HG02973 (cell line): ENCODE measurements at regions not wholly inside any gene's neighbourhood (a gene's known extent, or its start where the extent isn't known, plus 50 kb on each side); places are given as distances from the start of the nearest gene placed in this dataset.

ENCODE experiments used
- ATAC-seq: cut with Tn5 transposase; IDR thresholded peaks from one replicate; pipeline ENCODE4 v1.9.1; 2021; ENCODE audit warnings: moderate library complexity; ENCODE audit not compliant: unreplicated experiment

- no peak for ATAC-seq
Observed at GRCh38 chr2:12194968-12195367, 448.5 kb downstream of the LPIN1 start.

GRCh38 chr2:12196495-12196894, 450.1 kb downstream of the LPIN1 start:
- no peak for ATAC-seq

GRCh38 chr2:12197133-12197532, 450.7 kb downstream of the LPIN1 start:
- ATAC-seq: no peak

- ATAC-seq: no peak
Observed at GRCh38 chr2:12199491-12200211, 453.2 kb downstream of the LPIN1 start.

- no peak for ATAC-seq
Observed at GRCh38 chr2:12201369-12201768, 454.9 kb downstream of the LPIN1 start.

GRCh38 chr2:12202313-12203075, 456.1 kb downstream of the LPIN1 start:
- no peak for ATAC-seq

- no peak for ATAC-seq
Observed at GRCh38 chr2:12203528-12203927, 457.1 kb downstream of the LPIN1 start.

GRCh38 chr2:12205086-12205485, 458.7 kb downstream of the LPIN1 start:
- ATAC-seq: no peak

- ATAC-seq: no peak
Observed at GRCh38 chr2:12207491-12207890, 461.1 kb downstream of the LPIN1 start.

GRCh38 chr2:12210016-12210933, 463.8 kb downstream of the LPIN1 start:
- no peak for ATAC-seq

GRCh38 chr2:12211326-12212175, 465.1 kb downstream of the LPIN1 start:
- ATAC-seq: no peak

GRCh38 chr2:12212841-12213597, 466.6 kb downstream of the LPIN1 start:
- no peak for ATAC-seq

GRCh38 chr2:12217175-12217574, 470.7 kb downstream of the LPIN1 start:
- ATAC-seq: no peak

GRCh38 chr2:12219761-12220160, 473.3 kb downstream of the LPIN1 start:
- no peak for ATAC-seq

GRCh38 chr2:12221584-12221983, 475.2 kb downstream of the LPIN1 start:
- ATAC-seq: no peak

- ATAC-seq: no peak
Observed at GRCh38 chr2:12222554-12222953, 476.1 kb downstream of the LPIN1 start.

GRCh38 chr2:12223732-12224131, 477.3 kb downstream of the LPIN1 start:
- no peak for ATAC-seq

GRCh38 chr2:12226653-12227052, 480.2 kb downstream of the LPIN1 start:
- no peak for ATAC-seq

GRCh38 chr2:12227941-12228608, 481.6 kb downstream of the LPIN1 start:
- ATAC-seq: no peak
